Fibroblast of villous mesenchyme (primary cell): ENCODE measurements at regions not wholly inside any gene's neighbourhood (a gene's known extent, or its start where the extent isn't known, plus 50 kb on each side); places are given as distances from the start of the nearest gene placed in this dataset.
"Not testable (repeated sequence)": the region's sequence is repeated elsewhere in the genome, so short reads cannot be mapped to it uniquely, and the experiment has no call there.

Experiments used
- DNase-seq: peaks from one replicate; pipeline ENCODE4 v3.0.0-alpha.2; 2010; ENCODE audit warnings: low read depth
- H3K4me3 ChIP-seq: 2 replicates; pipeline ENCODE4 v1.5.1; 2011; ENCODE audit warnings: low read depth, mild to moderate bottlenecking, low read length
- TF ChIP-seq, protein P1 (sequence below): IDR thresholded peaks from 2 replicates; pipeline ENCODE4 v1.5.1; 2012; ENCODE audit warnings: low read depth, mild to moderate bottlenecking, low read length; ENCODE audit not compliant: insufficient read depth

DNA sequence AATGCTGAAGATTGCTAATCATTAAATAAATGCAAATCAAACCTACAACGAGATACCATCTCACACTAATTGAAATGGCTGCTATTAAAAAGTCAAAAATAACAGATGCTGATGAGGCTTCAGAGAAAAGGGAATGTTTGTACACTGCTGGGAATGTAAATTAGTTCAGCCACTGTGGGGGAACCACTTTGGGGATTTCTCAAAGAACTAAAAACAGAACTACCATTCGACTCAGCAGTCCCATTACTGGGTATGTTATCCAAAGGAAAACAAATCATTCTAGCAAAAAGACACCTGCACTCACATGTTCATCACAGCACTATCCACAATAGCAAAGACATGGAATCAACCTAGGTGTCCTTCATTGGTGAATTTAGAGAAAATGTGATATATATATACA is 379.0 kb upstream of the CNTNAP2 start:
- no peak overlapping the region for H3K4me3 ChIP-seq
- TF ChIP-seq, protein P1, sequence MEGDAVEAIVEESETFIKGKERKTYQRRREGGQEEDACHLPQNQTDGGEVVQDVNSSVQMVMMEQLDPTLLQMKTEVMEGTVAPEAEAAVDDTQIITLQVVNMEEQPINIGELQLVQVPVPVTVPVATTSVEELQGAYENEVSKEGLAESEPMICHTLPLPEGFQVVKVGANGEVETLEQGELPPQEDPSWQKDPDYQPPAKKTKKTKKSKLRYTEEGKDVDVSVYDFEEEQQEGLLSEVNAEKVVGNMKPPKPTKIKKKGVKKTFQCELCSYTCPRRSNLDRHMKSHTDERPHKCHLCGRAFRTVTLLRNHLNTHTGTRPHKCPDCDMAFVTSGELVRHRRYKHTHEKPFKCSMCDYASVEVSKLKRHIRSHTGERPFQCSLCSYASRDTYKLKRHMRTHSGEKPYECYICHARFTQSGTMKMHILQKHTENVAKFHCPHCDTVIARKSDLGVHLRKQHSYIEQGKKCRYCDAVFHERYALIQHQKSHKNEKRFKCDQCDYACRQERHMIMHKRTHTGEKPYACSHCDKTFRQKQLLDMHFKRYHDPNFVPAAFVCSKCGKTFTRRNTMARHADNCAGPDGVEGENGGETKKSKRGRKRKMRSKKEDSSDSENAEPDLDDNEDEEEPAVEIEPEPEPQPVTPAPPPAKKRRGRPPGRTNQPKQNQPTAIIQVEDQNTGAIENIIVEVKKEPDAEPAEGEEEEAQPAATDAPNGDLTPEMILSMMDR = no peak
- DNase-seq = no peak

DNA sequence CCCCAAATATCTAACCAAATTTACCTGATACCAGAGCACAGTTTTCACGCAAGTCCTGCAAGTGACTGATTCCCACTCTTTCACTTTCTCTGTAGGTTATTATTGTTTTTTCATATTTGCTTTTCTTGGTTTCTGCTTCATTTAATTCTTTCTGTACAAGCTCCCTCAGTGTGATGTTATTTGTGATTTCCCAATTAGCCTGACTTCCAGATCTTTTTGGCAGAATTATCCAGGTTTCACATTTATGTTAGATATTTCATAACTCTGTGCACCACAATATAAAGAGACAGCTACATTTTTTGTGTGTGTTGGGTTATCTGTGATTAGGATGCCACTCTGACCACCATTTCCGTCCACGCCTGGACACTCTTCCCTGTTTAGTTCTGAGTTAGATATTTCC is 381.5 kb upstream of the CNTNAP2 start:
- no peak for DNase-seq
- no peak overlapping the region for H3K4me3 ChIP-seq
- TF ChIP-seq, protein P1 = no peak

DNA sequence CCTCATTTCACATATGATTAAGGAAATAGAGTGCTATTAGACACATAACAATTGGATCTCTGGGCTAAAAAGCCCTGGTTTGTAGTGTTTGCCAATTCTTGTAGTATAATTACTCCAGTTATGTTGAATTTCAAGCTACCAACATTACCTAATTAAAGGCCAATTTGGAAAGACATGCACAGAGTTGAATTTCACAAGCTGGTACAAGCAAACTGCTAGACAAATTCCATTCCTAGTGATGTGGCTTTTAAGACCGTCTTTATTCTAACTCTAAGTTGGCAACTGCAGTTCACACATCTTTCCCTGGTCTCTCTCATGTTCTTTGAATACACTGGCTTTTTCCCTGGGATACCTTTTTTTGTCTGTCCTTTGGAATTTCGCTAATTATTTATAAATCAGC is 384.1 kb upstream of the CNTNAP2 start:
- TF ChIP-seq, protein P1 = no peak
- no peak for DNase-seq
- H3K4me3 ChIP-seq = no peak overlapping the region

DNA sequence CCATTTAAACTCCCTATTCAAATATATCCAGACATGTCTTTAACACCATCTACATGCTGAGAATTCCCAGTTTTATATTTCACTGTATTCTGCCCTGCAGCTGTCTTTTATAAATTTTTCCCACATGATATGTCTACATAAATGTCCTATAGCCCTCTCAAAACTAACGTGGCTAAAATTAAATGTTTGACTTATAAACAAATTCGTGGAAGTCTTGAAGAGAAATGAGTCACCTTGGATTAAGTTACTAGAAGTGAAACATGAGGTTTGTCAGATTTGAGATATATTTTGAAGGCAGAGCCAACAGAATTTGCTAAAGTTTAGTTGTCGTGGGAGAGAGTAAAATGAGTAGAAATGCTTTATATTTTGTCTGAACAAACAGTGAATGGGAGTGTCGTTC is 386.9 kb upstream of the CNTNAP2 start:
- TF ChIP-seq, protein P1 = no peak
- DNase-seq = no peak
- no peak overlapping the region for H3K4me3 ChIP-seq

DNA sequence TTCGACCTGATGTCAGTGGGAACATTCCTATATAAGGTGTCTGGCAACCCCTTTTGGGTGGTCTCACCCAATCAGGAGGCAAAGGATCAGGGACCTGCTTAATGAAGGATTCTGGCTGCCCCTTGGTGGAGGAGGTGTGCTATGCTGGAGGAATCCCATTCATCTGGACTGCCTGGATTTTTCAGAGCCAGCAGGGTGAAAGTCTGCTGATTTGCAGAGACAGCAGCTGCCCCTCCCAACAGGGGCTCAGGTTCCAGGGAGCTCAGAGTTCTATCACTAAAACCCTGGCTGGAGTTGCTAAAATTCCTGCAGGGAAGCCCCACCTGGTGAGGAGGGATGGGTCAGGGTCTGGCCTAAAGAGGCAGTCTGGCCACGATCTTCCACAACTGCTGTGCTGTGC is 398.5 kb upstream of the CNTNAP2 start:
- DNase-seq = no peak
- TF ChIP-seq, protein P1 = no peak
- no peak overlapping the region for H3K4me3 ChIP-seq

DNA sequence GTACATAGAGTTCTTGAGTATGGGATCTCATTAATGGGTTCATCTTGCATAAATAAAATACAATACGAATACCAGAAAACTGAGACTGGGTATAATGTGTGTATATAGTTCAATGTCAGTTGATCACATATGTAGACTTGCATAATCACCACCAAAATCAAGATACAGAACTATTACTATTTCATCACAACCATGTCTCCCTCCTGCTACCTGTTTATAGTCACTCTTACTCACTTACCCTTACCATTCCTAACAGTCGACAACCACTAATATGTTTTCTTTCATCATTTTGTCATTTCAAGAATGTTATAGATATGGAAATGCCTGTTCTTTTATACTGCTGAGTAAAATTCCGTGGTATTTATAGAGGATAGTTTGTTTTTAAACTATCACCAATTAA is 416.1 kb upstream of the CNTNAP2 start:
- H3K4me3 ChIP-seq = no peak overlapping the region
- no peak for DNase-seq
- TF ChIP-seq, protein P1 = no peak

DNA sequence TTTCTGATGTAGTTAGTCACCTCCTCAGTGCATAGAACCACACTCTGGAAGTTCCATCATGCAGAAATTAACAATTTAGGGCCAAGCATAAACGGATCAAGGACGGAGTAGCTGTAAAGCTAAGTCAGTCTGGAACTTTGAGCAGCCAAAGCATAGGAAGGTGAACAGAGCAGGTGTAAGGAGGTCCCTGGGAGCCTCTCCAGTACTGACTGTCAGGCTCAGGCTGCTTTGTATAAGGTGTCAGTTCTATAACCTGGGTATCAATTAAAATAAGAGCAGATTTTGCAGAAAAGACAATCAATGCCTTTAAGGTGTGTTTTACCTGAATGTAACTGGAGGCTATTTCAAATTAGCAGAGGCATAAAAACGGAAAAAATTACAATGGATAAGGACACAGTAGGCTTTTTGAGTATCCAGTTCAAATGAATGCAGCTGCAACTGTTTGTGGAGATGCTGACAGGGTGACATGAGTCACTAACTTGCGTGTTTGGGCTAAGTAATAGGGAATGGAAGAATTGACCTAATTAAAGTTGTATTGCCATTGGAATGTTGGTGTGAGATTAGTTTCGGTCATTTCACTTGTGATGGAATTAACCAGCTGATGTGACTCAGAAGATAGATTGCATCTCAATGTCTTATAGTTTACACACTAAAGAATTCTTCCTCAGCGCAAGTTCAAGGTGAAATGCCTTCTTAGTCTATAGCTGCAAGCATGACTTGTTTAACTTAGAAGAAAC is 417.9 kb upstream of the CNTNAP2 start:
- no peak overlapping the region for H3K4me3 ChIP-seq
- TF ChIP-seq, protein P1 = no peak
- no peak for DNase-seq

DNA sequence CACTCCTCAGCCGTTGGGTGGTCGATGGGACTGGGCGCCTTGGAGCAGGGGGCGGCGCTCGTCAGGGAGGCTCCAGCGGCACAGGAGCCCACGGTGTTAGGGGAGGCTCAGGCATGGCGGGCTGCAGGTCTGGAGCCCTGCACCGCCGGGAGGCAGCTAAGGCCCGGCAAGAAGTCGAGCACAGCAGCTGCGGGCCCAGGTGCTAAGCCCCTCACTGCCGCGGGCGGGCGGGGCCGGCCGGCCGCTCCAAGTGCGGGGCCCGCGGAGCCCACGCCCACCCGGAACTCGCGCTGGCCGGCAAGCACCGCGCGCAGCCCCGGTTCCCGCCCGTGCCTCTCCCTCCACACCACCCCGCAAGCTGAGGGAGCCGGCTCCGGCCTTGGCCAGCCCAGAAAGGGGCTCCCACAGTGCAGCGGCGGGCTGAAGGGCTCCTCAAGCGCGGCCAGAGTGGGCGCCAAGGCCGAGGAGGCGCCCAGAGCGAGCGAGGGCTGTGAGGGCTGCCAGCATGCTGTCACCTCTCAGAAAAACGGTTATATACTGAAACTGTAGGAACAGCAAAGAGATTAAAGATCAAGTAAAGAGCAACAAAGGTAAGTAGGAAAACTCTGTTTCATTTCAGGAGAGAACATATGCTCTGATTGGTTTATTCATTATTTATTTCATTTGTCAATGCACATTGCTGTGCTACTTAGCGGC is 419.0 kb upstream of the CNTNAP2 start:
- H3K4me3 ChIP-seq = not testable (repeated sequence)

More for the DNA sequence above, 419.0 kb upstream of the CNTNAP2 start:
- DNase-seq = not testable (repeated sequence)
